Endometrium (tissue), 2 donors: ENCODE measurements at regions not wholly inside any gene's neighbourhood (a gene's known extent, or its start where the extent isn't known, plus 50 kb on each side); places are given as distances from the start of the nearest gene placed in this dataset.
"Not testable (repeated sequence)": the region's sequence is repeated elsewhere in the genome, so short reads cannot be mapped to it uniquely, and the experiment has no call there.

ENCODE experiments used
- FAIRE-seq: peaks from 2 replicates; lab custom pipeline; 2012; peaks lifted over from hg19 to GRCh38; lab: Jason Lieb, UNC
- donor health status: control.
- donor health status: control.

- FAIRE-seq, result no peak
These were observed 179.9 kb downstream of the ZC3H11B start for GRCh38 chr1:219433001-219433400.

GRCh38 chr1:219432191-219432606 is 180.7 kb downstream of the ZC3H11B start:
- FAIRE-seq, result no peak

GRCh38 chr1:219430419-219430818 is 182.5 kb downstream of the ZC3H11B start:
- no peak for FAIRE-seq

GRCh38 chr1:219428651-219429050 is 184.3 kb downstream of the ZC3H11B start:
- no peak for FAIRE-seq

- FAIRE-seq, result no peak
These were observed 184.9 kb downstream of the ZC3H11B start for GRCh38 chr1:219427989-219428388.

- FAIRE-seq, result no peak
These were observed 185.5 kb downstream of the ZC3H11B start for GRCh38 chr1:219427403-219427802.

GRCh38 chr1:219422811-219423598 is 189.9 kb downstream of the ZC3H11B start:
- no peak for FAIRE-seq

GRCh38 chr1:219420913-219421312 is 192.0 kb downstream of the ZC3H11B start:
- FAIRE-seq, result no peak

GRCh38 chr1:219419860-219420259 is 193.0 kb downstream of the ZC3H11B start:
- no peak for FAIRE-seq

GRCh38 chr1:219419065-219419464 is 193.8 kb downstream of the ZC3H11B start:
- no peak for FAIRE-seq

GRCh38 chr1:219417610-219418009 is 195.3 kb downstream of the ZC3H11B start:
- FAIRE-seq, result no peak

GRCh38 chr1:219416598-219417238 is 196.2 kb downstream of the ZC3H11B start:
- FAIRE-seq, result no peak

- FAIRE-seq, result no peak
These were observed 197.0 kb downstream of the ZC3H11B start for GRCh38 chr1:219415915-219416314.

- FAIRE-seq, result no peak
These were observed 197.5 kb downstream of the ZC3H11B start for GRCh38 chr1:219415433-219415832.

GRCh38 chr1:219414250-219414649 is 198.7 kb downstream of the ZC3H11B start:
- FAIRE-seq, result no peak

GRCh38 chr1:219413536-219413935 is 199.4 kb downstream of the ZC3H11B start:
- no peak for FAIRE-seq

GRCh38 chr1:219412772-219413171 is 200.1 kb downstream of the ZC3H11B start:
- FAIRE-seq, result no peak

- not testable (repeated sequence) for FAIRE-seq
These were observed 202.2 kb downstream of the ZC3H11B start for GRCh38 chr1:219410721-219411120.

GRCh38 chr1:219405531-219406331 is 207.2 kb downstream of the ZC3H11B start:
- FAIRE-seq, result no peak

- FAIRE-seq, result no peak
These were observed 208.3 kb downstream of the ZC3H11B start for GRCh38 chr1:219404629-219405028.

GRCh38 chr1:219402925-219403324 is 210.0 kb downstream of the ZC3H11B start:
- no peak for FAIRE-seq

GRCh38 chr1:219401724-219402625 is 210.9 kb downstream of the ZC3H11B start:
- FAIRE-seq, result no peak
